Right atrium auricular region (tissue), 2 donors: ENCODE measurements at regions not wholly inside any gene's neighbourhood (a gene's known extent, or its start where the extent isn't known, plus 50 kb on each side); places are given as distances from the start of the nearest gene placed in this dataset.

ENCODE experiments used
- DNase-seq: peaks from one replicate; pipeline ENCODE4 v3.0.0-alpha.2; 2019; ENCODE audit warnings: low spot score
- H3K27ac ChIP-seq, 2 donors: fragments of 200-600 bp; sonication (generic); 1 replicate in 1 of 2; 2 replicates in 1 of 2; pipeline ENCODE4 v1.5.1; 2016 to 2019
- H3K27me3 ChIP-seq, 2 donors: fragments of 200-600 bp; sonication (generic); one replicate each; pipeline versions ENCODE4 v1.5.1 to v1.6.0; 2017 to 2019
- H3K36me3 ChIP-seq: fragments of 200-600 bp; sonication (generic); one replicate; pipeline ENCODE4 v1.5.1; 2016
- H3K4me1 ChIP-seq, 2 donors: fragments of 200-600 bp; sonication (generic); one replicate each; pipeline versions ENCODE4 v1.5.1 to v1.6.0; 2017 to 2019
- H3K4me3 ChIP-seq, 2 donors: fragments of 200-600 bp; sonication (generic); 1 replicate in 1 of 2; 2 replicates in 1 of 2; pipeline ENCODE4 v1.5.1; 2017 to 2019; ENCODE audit warnings: mild to moderate bottlenecking in 1 of 2, moderate library complexity in 1 of 2
- H3K9me3 ChIP-seq, 2 donors: fragments of 200-600 bp; sonication (generic); one replicate each; pipeline ENCODE4 v1.5.1; 2019
- TF ChIP-seq, protein P1 (sequence below), 2 donors: fragments of 200-600 bp; sonication (generic); IDR thresholded peaks; one replicate each; pipeline ENCODE4 v1.5.1; 2019; ENCODE audit warnings: antibody characterized with exemption in 2 of 2

DNA sequence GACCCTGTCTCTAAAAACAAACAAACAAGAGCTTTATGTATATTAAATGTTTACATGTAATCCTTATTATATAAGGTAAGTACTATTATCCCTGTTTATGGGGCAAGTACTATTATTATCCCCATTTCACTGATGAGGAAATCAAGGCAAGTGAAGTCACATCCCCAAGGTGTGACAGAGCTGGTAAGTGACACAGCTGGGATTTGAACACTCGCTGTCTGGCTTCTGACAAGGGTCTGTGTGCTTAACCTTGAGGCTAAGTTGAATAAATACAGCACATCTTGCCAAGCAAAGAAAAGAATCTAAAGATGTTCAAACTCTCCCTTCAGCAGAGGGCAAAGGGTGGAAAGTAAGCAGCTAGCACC lies 167.9 kb upstream of the IRF2BP2 start:
- Histone ChIP-seq H3K4me1 (no peaks in the 10 kb centered on the region), H3K36me3 (no peaks in the 10 kb centered on the region), H3K9me3 (no peaks in the 10 kb centered on the region), H3K27ac (no peak overlapping the region), H3K4me3 (no peak overlapping the region), H3K27me3 (no peaks in the 10 kb centered on the region)
- TF ChIP-seq, protein P1, sequence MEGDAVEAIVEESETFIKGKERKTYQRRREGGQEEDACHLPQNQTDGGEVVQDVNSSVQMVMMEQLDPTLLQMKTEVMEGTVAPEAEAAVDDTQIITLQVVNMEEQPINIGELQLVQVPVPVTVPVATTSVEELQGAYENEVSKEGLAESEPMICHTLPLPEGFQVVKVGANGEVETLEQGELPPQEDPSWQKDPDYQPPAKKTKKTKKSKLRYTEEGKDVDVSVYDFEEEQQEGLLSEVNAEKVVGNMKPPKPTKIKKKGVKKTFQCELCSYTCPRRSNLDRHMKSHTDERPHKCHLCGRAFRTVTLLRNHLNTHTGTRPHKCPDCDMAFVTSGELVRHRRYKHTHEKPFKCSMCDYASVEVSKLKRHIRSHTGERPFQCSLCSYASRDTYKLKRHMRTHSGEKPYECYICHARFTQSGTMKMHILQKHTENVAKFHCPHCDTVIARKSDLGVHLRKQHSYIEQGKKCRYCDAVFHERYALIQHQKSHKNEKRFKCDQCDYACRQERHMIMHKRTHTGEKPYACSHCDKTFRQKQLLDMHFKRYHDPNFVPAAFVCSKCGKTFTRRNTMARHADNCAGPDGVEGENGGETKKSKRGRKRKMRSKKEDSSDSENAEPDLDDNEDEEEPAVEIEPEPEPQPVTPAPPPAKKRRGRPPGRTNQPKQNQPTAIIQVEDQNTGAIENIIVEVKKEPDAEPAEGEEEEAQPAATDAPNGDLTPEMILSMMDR (IDR thresholded peaks at IDR 0.05), result no peak
- peak; percentile 57 for DNase-seq

DNA sequence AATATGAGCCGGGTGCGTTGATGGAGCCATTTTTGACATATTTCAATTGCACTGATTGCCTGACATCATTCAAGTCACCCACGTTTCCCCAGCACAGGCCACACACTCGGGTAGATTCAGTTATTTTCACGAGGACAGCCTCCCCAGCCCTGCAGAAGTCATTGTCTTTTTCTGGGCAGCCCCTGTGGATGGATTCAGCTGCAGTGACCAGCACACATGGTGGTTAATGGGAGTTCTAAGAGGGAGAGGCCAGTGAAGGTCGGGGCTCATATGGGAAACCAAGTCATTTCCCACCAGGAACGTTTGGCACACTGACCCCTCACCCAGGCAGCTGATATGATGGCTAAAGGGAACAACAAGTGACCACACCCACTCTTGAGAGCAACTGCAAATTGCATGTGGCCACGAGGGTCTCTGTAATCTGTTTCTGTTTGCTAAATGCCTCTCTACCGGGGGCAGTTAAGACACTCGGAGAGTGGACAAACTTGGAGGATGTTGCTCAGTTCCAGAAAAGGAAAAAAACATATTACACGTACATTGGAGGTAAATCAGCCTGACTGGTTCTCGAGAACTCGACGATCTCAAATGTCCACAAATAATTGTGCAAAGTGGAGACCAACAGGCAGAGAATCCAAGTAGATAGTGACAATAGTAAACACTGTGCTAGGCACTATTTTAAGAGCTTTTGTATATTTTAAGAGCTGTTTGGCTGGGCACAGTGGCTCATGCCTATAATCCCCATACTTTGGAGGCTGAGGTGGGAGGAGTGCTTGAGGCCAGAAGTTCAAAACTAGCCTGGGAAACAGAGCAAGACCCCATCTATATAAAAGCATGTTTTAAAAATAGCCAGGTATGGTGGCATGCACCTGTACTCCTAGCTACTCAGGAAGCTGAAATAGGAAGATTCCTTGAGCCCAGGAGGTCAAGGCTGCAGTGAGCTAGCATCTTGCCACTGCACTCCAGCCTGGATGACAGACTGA lies 167.2 kb upstream of the IRF2BP2 start:
- peak; percentile 60 for DNase-seq
- no peaks in the 10 kb centered on the region for H3K27me3 ChIP-seq
- no peak overlapping the region for H3K27ac ChIP-seq
- no peaks in the 10 kb centered on the region for H3K9me3 ChIP-seq
- no peak overlapping the region for H3K4me3 ChIP-seq
- TF ChIP-seq, protein P1 (IDR thresholded peaks at IDR 0.05), result no peak
- peaks cover 0 to 3% of the 10 kb centered on the region in 2 donors for H3K4me1 ChIP-seq
- H3K36me3 ChIP-seq, result no peaks in the 10 kb centered on the region

DNA sequence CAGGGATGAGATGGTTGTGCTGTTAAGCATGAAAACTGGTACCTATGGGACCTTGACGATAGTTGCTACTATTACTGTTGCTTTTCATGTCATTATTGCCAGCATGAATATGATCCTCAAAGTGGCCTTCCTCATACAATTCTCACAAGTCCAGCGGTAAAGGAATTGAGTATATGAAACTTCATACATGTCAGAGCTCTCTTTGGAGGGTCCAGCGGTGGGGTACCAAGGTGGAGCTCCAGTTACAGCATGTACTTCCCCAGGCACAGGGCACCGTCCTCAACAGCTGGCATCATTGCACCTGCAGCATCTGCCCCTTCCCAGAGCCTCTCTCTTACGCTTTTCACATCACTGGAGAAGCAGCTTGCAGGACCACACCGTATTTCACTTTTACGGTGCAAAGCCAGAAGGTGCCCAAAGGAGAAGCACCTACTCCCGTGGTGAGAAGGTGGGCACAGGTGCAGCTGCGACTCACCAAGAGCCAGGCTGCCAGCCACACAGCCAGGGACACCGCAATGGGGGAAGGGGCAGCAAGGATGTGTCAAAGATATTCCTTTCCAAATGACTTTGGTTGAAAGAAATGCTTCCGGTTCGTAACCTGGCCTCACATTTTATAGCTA lies 166.4 kb upstream of the IRF2BP2 start:
- peak; percentile 60 for DNase-seq
- H3K9me3 ChIP-seq, result no peaks in the 10 kb centered on the region
- no peaks in the 10 kb centered on the region for H3K36me3 ChIP-seq
- H3K4me3 ChIP-seq, result no peak overlapping the region
- no peaks in the 10 kb centered on the region for H3K27me3 ChIP-seq
- TF ChIP-seq, protein P1 (IDR thresholded peaks at IDR 0.05), result no peak
- no peak overlapping the region for H3K27ac ChIP-seq
- H3K4me1 ChIP-seq, result peaks cover 0 to 9% of the 10 kb centered on the region in 2 donors

DNA sequence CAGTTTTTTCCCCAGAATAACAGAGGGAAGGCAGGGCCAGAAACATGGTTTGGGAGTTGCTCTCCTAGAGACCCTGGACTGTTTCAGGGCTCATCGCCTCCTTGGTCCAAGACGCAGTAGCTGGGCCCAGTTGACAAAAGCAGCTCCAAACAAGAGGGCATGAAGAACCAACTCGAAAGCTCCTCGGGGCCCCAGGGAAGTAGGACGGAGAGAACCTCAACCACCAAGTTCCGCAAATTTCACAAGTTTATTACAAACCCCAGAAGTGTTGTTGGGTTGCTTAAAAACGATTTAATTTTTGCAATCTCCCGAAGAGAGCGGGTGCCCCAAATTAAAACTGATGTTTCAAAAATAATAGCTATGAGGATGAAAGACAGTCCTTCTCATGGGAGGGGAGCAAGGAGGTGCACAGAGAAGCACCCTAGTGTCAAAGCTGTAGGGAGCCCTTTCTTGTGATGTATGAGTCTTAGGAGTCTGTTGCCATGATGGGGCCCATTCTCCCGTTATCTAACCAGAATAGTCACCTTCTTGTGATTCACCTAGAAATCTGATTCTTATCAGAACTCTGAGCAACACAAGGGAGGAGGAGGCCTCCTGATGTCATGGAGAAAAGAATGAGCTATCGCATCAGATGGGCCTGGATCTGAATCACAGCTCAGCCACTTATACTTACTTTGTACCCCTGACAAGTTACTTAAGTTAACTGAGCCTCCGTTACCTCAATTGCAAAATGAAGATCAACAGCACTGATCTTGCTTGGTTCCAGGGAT lies 165.7 kb upstream of the IRF2BP2 start:
- TF ChIP-seq, protein P1 (IDR thresholded peaks at IDR 0.05), result no peak
- no peak overlapping the region for H3K27ac ChIP-seq

DNA sequence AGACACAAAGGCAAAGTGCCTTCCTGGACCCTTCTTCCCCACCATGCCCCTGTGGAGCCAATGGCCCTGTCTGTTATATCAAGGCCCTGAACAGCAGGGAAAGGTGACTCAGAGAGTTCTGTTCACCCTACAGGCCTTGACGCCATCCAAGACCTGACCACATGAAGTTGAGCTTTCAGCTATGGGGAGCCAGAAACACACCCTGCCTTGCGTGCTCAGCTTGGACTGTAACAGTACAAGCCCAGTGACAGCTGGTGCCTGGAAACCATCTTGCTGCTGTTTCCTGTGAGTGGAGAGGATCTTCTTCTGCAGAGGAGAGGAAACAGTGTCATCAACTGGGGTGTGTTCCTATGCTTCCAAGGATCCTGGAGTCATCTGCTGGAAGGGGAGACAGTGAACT lies 165.0 kb upstream of the IRF2BP2 start:
- Histone ChIP-seq H3K9me3 (no peaks in the 10 kb centered on the region), H3K4me3 (no peak overlapping the region), H3K4me1 (peaks cover 0 to 9% of the 10 kb centered on the region in 2 donors), H3K27ac (no peak overlapping the region), H3K27me3 (no peaks in the 10 kb centered on the region), H3K36me3 (no peaks in the 10 kb centered on the region)
- peak; percentile 57 for DNase-seq
- TF ChIP-seq, protein P1 (IDR thresholded peaks at IDR 0.05), result no peak

More for the DNA sequence above, 165.7 kb upstream of the IRF2BP2 start:
- peak; percentile 59 for DNase-seq
- Histone ChIP-seq H3K36me3 (no peaks in the 10 kb centered on the region), H3K9me3 (no peaks in the 10 kb centered on the region), H3K4me3 (no peak overlapping the region), H3K4me1 (peaks cover 0 to 9% of the 10 kb centered on the region in 2 donors), H3K27me3 (no peaks in the 10 kb centered on the region)
